Activated CD8-positive, alpha-beta memory T cell treated with anti-CD3 and anti-CD28 coated beads for 36 hours (primary cell): ENCODE measurements at regions not wholly inside any gene's neighbourhood (a gene's known extent, or its start where the extent isn't known, plus 50 kb on each side); places are given as distances from the start of the nearest gene placed in this dataset.
"Not testable (repeated sequence)": the region's sequence is repeated elsewhere in the genome, so short reads cannot be mapped to it uniquely, and the experiment has no call there.

Experiments used
- CTCF ChIA-PET: fragments of 350-600 bp; sonication (Branson Sonifier 250); formaldehyde crosslinking; loops from one replicate; lab custom pipeline; 2021; ENCODE audit warnings: antibody characterized with exemption; lab: Charles Lee
- POLR2A ChIA-PET: fragments of 350-600 bp; sonication (Branson Sonifier 250); formaldehyde crosslinking; loops from one replicate; lab custom pipeline; 2021; ENCODE audit warnings: antibody characterized with exemption; lab: Charles Lee

- POLR2A ChIA-PET: interaction anchor here (0.7 kb wide), 1 partner anchor 158 kb away, joined by 3 read pairs; no protein-coding TSS in a partner anchor
- CTCF ChIA-PET: no interaction called here
Measured at GRCh38 chr10:3564346-3565002, 220.5 kb downstream of the KLF6 start.

GRCh38 chr10:3563298-3563697, 221.7 kb downstream of the KLF6 start:
- ChIA-PET CTCF (no interaction called here), POLR2A (no interaction called here)

- CTCF ChIA-PET, POLR2A ChIA-PET: not testable (repeated sequence)
Measured at GRCh38 chr10:3560628-3561027, 224.4 kb downstream of the KLF6 start.

- CTCF ChIA-PET: no interaction called here
- POLR2A ChIA-PET: no interaction called here
Measured at GRCh38 chr10:3559527-3559926, 225.5 kb downstream of the KLF6 start.

- ChIA-PET POLR2A (no interaction called here), CTCF (no interaction called here)
Measured at GRCh38 chr10:3559011-3559410, 226.0 kb downstream of the KLF6 start.

- POLR2A ChIA-PET, CTCF ChIA-PET: not testable (repeated sequence)
Measured at GRCh38 chr10:3556191-3557017, 228.6 kb downstream of the KLF6 start.

GRCh38 chr10:3554121-3554522, 230.9 kb downstream of the KLF6 start:
- ChIA-PET POLR2A (no interaction called here), CTCF (no interaction called here)

GRCh38 chr10:3552281-3552680, 232.7 kb downstream of the KLF6 start:
- CTCF ChIA-PET: no interaction called here
- POLR2A ChIA-PET: no interaction called here

- POLR2A ChIA-PET: no interaction called here
- CTCF ChIA-PET: no interaction called here
Measured at GRCh38 chr10:3551761-3552160, 233.2 kb downstream of the KLF6 start.

GRCh38 chr10:3549118-3549517, 235.9 kb downstream of the KLF6 start:
- CTCF ChIA-PET: interaction anchor here (1.0 kb wide), 1 partner anchor 49 kb away, joined by 4 read pairs; no protein-coding TSS in a partner anchor
- POLR2A ChIA-PET: no interaction called here

GRCh38 chr10:3548702-3549101, 236.3 kb downstream of the KLF6 start:
- ChIA-PET POLR2A (no interaction called here), CTCF (no interaction called here)

- ChIA-PET CTCF (no interaction called here), POLR2A (no interaction called here)
Measured at GRCh38 chr10:3548076-3548475, 236.9 kb downstream of the KLF6 start.

- POLR2A ChIA-PET: no interaction called here
- CTCF ChIA-PET: no interaction called here
Measured at GRCh38 chr10:3544561-3544960, 240.4 kb downstream of the KLF6 start.

GRCh38 chr10:3542185-3542611, 242.8 kb downstream of the KLF6 start:
- ChIA-PET POLR2A (no interaction called here), CTCF (no interaction called here)

GRCh38 chr10:3539696-3540383, 245.2 kb downstream of the KLF6 start:
- CTCF ChIA-PET: no interaction called here
- POLR2A ChIA-PET: no interaction called here

GRCh38 chr10:3538656-3539531, 246.1 kb downstream of the KLF6 start:
- ChIA-PET CTCF (no interaction called here), POLR2A (no interaction called here)

- ChIA-PET POLR2A (no interaction called here), CTCF (no interaction called here)
Measured at GRCh38 chr10:3538291-3538655, 246.7 kb downstream of the KLF6 start.

GRCh38 chr10:3537518-3537917, 247.5 kb downstream of the KLF6 start:
- CTCF ChIA-PET: no interaction called here
- POLR2A ChIA-PET: no interaction called here

GRCh38 chr10:3535001-3535400, 250.0 kb downstream of the KLF6 start:
- CTCF ChIA-PET: interaction anchor here (0.7 kb wide), 1 partner anchor 948 kb away, joined by 3 read pairs; no protein-coding TSS in a partner anchor
- POLR2A ChIA-PET: no interaction called here
